ENCODE measurements at regions not wholly inside any gene's neighbourhood (a gene's known extent, or its start where the extent isn't known, plus 50 kb on each side); places are given as distances from the start of the nearest gene placed in this dataset.

- DNase-seq (ENCODE audit: insufficient read length), result no peak
- TF ChIP-seq POLR2A (IDR thresholded peaks at IDR 0.05; ENCODE audit: low read depth, low read length) (no peak), TAF1 (IDR thresholded peaks at IDR 0.05; ENCODE audit: borderline replicate concordance, low read depth, low read length) (no peak), POLR2AphosphoS5 (IDR thresholded peaks at IDR 0.05; ENCODE audit: low read depth, low read length) (no peak)
- FAIRE-seq, result no peak
Measured at GRCh38 chr3:170778240-170779217, 91.5 kb downstream of the RPL22L1 start.

GRCh38 chr3:170777564-170777926, 92.5 kb downstream of the RPL22L1 start:
- no peak for DNase-seq (ENCODE audit: insufficient read length)
- no peak for FAIRE-seq
- TF ChIP-seq TAF1 (IDR thresholded peaks at IDR 0.05; ENCODE audit: borderline replicate concordance, low read depth, low read length), result no peak
- no peak for TF ChIP-seq POLR2AphosphoS5 (IDR thresholded peaks at IDR 0.05; ENCODE audit: low read depth, low read length)
- no peak for TF ChIP-seq POLR2A (IDR thresholded peaks at IDR 0.05; ENCODE audit: low read depth, low read length)

GRCh38 chr3:170776887-170777563, 93.0 kb downstream of the RPL22L1 start:
- FAIRE-seq, result no peak
- no peak for DNase-seq (ENCODE audit: insufficient read length)
- no peak for TF ChIP-seq TAF1 (IDR thresholded peaks at IDR 0.05; ENCODE audit: borderline replicate concordance, low read depth, low read length)
- TF ChIP-seq POLR2AphosphoS5 (IDR thresholded peaks at IDR 0.05; ENCODE audit: low read depth, low read length), result no peak
- TF ChIP-seq POLR2A (IDR thresholded peaks at IDR 0.05; ENCODE audit: low read depth, low read length), result no peak

- FAIRE-seq (no peak), DNase-seq (ENCODE audit: insufficient read length) (no peak)
- TF ChIP-seq TAF1 (IDR thresholded peaks at IDR 0.05; ENCODE audit: borderline replicate concordance, low read depth, low read length) (no peak), POLR2A (IDR thresholded peaks at IDR 0.05; ENCODE audit: low read depth, low read length) (no peak), POLR2AphosphoS5 (IDR thresholded peaks at IDR 0.05; ENCODE audit: low read depth, low read length) (no peak)
Measured at GRCh38 chr3:170773682-170774425, 96.1 kb downstream of the RPL22L1 start.

- FAIRE-seq (no peak), DNase-seq (ENCODE audit: insufficient read length) (no peak)
- TF ChIP-seq POLR2AphosphoS5 (IDR thresholded peaks at IDR 0.05; ENCODE audit: low read depth, low read length), result no peak
- no peak for TF ChIP-seq TAF1 (IDR thresholded peaks at IDR 0.05; ENCODE audit: borderline replicate concordance, low read depth, low read length)
- TF ChIP-seq POLR2A (IDR thresholded peaks at IDR 0.05; ENCODE audit: low read depth, low read length), result no peak
Measured at GRCh38 chr3:170772175-170772574, 97.8 kb downstream of the RPL22L1 start.

GRCh38 chr3:170768334-170768801, 101.6 kb downstream of the RPL22L1 start:
- FAIRE-seq (no peak), DNase-seq (ENCODE audit: insufficient read length) (no peak)

GRCh38 chr3:170767576-170767941, 102.4 kb downstream of the RPL22L1 start:
- TF ChIP-seq TAF1 (IDR thresholded peaks at IDR 0.05; ENCODE audit: borderline replicate concordance, low read depth, low read length) (no peak), POLR2AphosphoS5 (IDR thresholded peaks at IDR 0.05; ENCODE audit: low read depth, low read length) (no peak), POLR2A (IDR thresholded peaks at IDR 0.05; ENCODE audit: low read depth, low read length) (no peak)
- no peak for FAIRE-seq
- no peak for DNase-seq (ENCODE audit: insufficient read length)

More at GRCh38 chr3:170768334-170768801, 101.6 kb downstream of the RPL22L1 start:
- TF ChIP-seq POLR2A (IDR thresholded peaks at IDR 0.05; ENCODE audit: low read depth, low read length), result no peak
- TF ChIP-seq POLR2AphosphoS5 (IDR thresholded peaks at IDR 0.05; ENCODE audit: low read depth, low read length), result no peak
- no peak for TF ChIP-seq TAF1 (IDR thresholded peaks at IDR 0.05; ENCODE audit: borderline replicate concordance, low read depth, low read length)

- FAIRE-seq (no peak), DNase-seq (ENCODE audit: insufficient read length) (no peak)
- TF ChIP-seq TAF1 (IDR thresholded peaks at IDR 0.05; ENCODE audit: borderline replicate concordance, low read depth, low read length), result no peak
- TF ChIP-seq POLR2A (IDR thresholded peaks at IDR 0.05; ENCODE audit: low read depth, low read length), result no peak
- no peak for TF ChIP-seq POLR2AphosphoS5 (IDR thresholded peaks at IDR 0.05; ENCODE audit: low read depth, low read length)
Measured at GRCh38 chr3:170766823-170767575, 103.0 kb downstream of the RPL22L1 start.

- no peak for FAIRE-seq
- no peak for DNase-seq (ENCODE audit: insufficient read length)
- no peak for TF ChIP-seq POLR2AphosphoS5 (IDR thresholded peaks at IDR 0.05; ENCODE audit: low read depth, low read length)
- TF ChIP-seq TAF1 (IDR thresholded peaks at IDR 0.05; ENCODE audit: borderline replicate concordance, low read depth, low read length), result no peak
- no peak for TF ChIP-seq POLR2A (IDR thresholded peaks at IDR 0.05; ENCODE audit: low read depth, low read length)
Measured at GRCh38 chr3:170766253-170766652, 103.7 kb downstream of the RPL22L1 start.

- TF ChIP-seq TAF1 (IDR thresholded peaks at IDR 0.05; ENCODE audit: borderline replicate concordance, low read depth, low read length) (no peak), POLR2AphosphoS5 (IDR thresholded peaks at IDR 0.05; ENCODE audit: low read depth, low read length) (no peak), POLR2A (IDR thresholded peaks at IDR 0.05; ENCODE audit: low read depth, low read length) (no peak)
- DNase-seq (ENCODE audit: insufficient read length) (no peak), FAIRE-seq (no peak)
Measured at GRCh38 chr3:170765419-170766078, 104.4 kb downstream of the RPL22L1 start.
